GM18867 (cell line): ENCODE measurements at regions not wholly inside any gene's neighbourhood (a gene's known extent, or its start where the extent isn't known, plus 50 kb on each side); places are given as distances from the start of the nearest gene placed in this dataset.

Experiments
- ATAC-seq: cut with Tn5 transposase; IDR thresholded peaks from one replicate; pipeline ENCODE4 v1.9.1; 2021; ENCODE audit warnings: mild to moderate bottlenecking, moderate library complexity; ENCODE audit not compliant: unreplicated experiment

DNA sequence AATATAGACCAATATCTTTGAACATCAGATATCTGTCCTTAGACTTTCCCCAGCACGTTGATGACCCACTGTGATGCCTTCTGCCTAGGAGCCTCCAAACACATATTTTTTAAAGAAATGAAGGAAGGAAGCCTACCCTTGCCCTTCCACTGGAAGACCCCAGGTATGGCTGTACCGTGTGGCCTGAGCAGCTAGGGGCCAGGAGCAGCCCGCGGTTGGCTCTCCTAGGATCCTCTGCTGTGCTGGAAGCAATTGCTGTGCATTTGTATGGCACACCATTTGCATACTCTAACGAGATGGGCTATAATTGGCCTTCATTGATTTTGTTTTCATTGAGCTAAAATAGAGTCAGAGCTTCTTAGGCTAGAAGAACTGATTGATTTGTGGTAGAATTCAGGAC, 128.8 kb downstream of the GPAT3 start:
- ATAC-seq = no peak

- no peak for ATAC-seq
Measured at GRCh38 chr4:83664071-83664470, 128.2 kb downstream of the GPAT3 start.

- ATAC-seq = no peak
Measured at GRCh38 chr4:83662204-83662603, 126.3 kb downstream of the GPAT3 start.

GRCh38 chr4:83661359-83661758, 125.5 kb downstream of the GPAT3 start:
- ATAC-seq = no peak

- no peak for ATAC-seq
Measured at GRCh38 chr4:83660578-83660977, 124.7 kb downstream of the GPAT3 start.

DNA sequence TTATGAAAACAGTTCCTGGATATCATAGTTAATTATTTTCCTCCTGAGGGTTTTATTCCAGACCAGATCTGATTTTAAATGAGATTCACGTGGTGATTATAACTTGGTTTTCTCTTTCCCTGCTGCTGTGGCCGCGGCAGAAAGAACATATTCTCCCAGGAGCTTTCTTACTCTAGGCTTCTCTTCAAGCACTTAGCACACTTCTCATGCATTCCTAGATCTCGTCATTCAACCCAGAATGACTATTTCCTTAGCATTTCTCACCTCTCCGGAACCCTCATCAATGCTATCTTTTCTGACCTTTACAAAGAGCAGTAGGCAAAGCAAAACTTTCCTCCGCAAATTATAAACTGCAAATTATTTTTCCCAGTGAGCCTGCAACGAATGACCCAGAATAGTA, 122.9 kb downstream of the GPAT3 start:
- no peak for ATAC-seq

DNA sequence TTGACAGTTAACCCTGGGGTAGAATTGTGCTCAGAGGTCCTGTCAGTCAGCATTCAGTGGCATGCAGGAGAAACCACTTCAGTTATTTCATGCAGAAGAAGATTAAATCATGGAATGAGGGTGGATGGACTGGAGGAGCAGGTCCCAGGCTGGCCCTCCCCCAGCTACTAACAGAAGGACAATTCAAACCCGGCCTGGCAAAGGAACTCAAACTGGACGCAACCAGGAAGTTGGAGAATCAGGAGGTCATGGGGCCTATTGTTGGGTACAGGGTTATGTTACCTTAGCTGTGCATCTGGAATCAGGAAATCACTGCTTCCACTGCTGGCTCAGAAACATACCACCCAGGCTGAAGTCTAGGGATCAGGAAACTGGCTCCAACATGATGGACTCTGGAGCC, 121.4 kb downstream of the GPAT3 start:
- no peak for ATAC-seq
